Gastrocnemius medialis (tissue), 4 donors: ENCODE measurements at regions not wholly inside any gene's neighbourhood (a gene's known extent, or its start where the extent isn't known, plus 50 kb on each side); places are given as distances from the start of the nearest gene placed in this dataset.
"Not testable (repeated sequence)": the region's sequence is repeated elsewhere in the genome, so short reads cannot be mapped to it uniquely, and the experiment has no call there.

Experiments
- ATAC-seq, 2 donors: fragments of 150-250 bp; one replicate each; pipeline ENCODE4 v1.9.1; 2016
- DNase-seq, 2 donors: peaks; one replicate each; pipeline ENCODE4 v3.0.0-alpha.2; 2019
- H3K27ac ChIP-seq, 4 donors: fragments of 200-600 bp; sonication (generic); 1 replicate in 1 of 4; 2 replicates in 3 of 4; pipeline ENCODE4 v1.5.1; 2016 to 2018; ENCODE audit warnings: mild to moderate bottlenecking in 2 of 4, moderate library complexity in 1 of 4
- H3K27me3 ChIP-seq, 3 donors: fragments of 200-600 bp; sonication (generic) in 2 of 3; 1 replicate in 1 of 3; 2 replicates in 2 of 3; pipeline versions ENCODE4 v1.5.1 to v1.6.0; 2016 to 2019; ENCODE audit warnings: mild to moderate bottlenecking in 1 of 3, moderate library complexity in 1 of 3
- H3K36me3 ChIP-seq, 2 donors: fragments of 200-600 bp; sonication (generic) in 1 of 2; one replicate each; pipeline ENCODE4 v1.5.1; 2017 to 2018
- H3K4me1 ChIP-seq, 2 donors: fragments of 200-600 bp; sonication (generic) in 1 of 2; one replicate each; pipeline ENCODE4 v1.5.1; 2016 to 2017; ENCODE audit warnings: mild to moderate bottlenecking in 2 of 2
- H3K4me3 ChIP-seq, 4 donors: fragments of 200-600 bp; sonication (generic) in 3 of 4; 1 replicate in 1 of 4; 2 replicates in 3 of 4; pipeline ENCODE4 v1.5.1; 2016 to 2019; ENCODE audit warnings: mild to moderate bottlenecking in 2 of 4
- H3K9me3 ChIP-seq, 3 donors: fragments of 200-600 bp; sonication (generic) in 2 of 3; 1 replicate in 1 of 3; 2 replicates in 2 of 3; pipeline ENCODE4 v1.5.1; 2016 to 2019
- POLR2A ChIP-seq, 2 donors: fragments of 450-650 bp; IDR thresholded peaks; one replicate each; pipeline ENCODE4 v1.6.1; 2017; ENCODE audit warnings: antibody characterized with exemption in 2 of 2, mild to moderate bottlenecking in 2 of 2, moderate library complexity in 2 of 2
- in situ Hi-C, 4 donors: fragments of 200-750 bp; cut with MboI; loops; one replicate each; pipeline versions ENCODE4 v1.15.0 to v1.8.0; 2017; ENCODE audit warnings: low sequenced_read_pairs in 4 of 4
- intact Hi-C: fragments of 100-400 bp; cut with DNase I; formaldehyde crosslinking; loops from one replicate; pipeline ENCODE4 v1.15.1; 2023; ENCODE audit warnings: low total_unique reads
- TF ChIP-seq, protein P1 (sequence below), 5 experiments: fragments of 450-650 bp in 3 of 5; fragments of 200-600 bp in 2 of 5; sonication (generic) in 2 of 5; IDR thresholded peaks in 4 of 5; conservative IDR thresholded peaks in 1 of 5; 1 replicate in 4 of 5; 2 replicates in 1 of 5; pipeline ENCODE4 v1.5.1; 2016 to 2019; ENCODE audit warnings: antibody characterized with exemption in 5 of 5, mild to moderate bottlenecking in 3 of 5, moderate library complexity in 3 of 5

DNA sequence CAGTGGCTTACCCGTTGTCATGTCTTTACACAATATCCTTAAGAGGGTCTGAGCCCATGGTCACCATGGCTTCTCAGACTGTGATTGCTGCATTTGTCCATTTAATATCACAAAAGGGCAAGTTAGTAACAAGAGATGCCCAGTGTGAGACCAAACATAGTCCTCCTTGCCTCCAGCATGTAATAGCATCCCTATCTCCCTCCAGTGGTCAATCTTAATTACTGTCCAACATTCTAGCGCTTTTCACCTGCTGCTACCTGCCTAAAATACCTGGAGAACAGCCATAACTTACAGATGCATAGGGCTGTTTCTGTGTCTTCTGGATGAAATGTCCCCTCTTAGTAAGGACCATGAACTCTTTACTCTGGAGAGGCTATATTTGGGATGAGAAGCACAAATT lies 267.2 kb upstream of the DAB2 start:
- DNase-seq, result no peak
- in situ Hi-C loops, result no loop called here
- Histone ChIP-seq H3K4me1 (no peaks in the 10 kb centered on the region), H3K27me3 (no peaks in the 10 kb centered on the region), H3K4me3 (no peak overlapping the region), H3K27ac (no peak overlapping the region), H3K36me3 (no peaks in the 10 kb centered on the region), H3K9me3 (no peaks in the 10 kb centered on the region)
- no peak for ATAC-seq
- intact Hi-C loops, result no loop called here
- TF ChIP-seq, protein P1, sequence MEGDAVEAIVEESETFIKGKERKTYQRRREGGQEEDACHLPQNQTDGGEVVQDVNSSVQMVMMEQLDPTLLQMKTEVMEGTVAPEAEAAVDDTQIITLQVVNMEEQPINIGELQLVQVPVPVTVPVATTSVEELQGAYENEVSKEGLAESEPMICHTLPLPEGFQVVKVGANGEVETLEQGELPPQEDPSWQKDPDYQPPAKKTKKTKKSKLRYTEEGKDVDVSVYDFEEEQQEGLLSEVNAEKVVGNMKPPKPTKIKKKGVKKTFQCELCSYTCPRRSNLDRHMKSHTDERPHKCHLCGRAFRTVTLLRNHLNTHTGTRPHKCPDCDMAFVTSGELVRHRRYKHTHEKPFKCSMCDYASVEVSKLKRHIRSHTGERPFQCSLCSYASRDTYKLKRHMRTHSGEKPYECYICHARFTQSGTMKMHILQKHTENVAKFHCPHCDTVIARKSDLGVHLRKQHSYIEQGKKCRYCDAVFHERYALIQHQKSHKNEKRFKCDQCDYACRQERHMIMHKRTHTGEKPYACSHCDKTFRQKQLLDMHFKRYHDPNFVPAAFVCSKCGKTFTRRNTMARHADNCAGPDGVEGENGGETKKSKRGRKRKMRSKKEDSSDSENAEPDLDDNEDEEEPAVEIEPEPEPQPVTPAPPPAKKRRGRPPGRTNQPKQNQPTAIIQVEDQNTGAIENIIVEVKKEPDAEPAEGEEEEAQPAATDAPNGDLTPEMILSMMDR (IDR thresholded peaks at IDR 0.05 in 4 of 5, conservative IDR thresholded peaks at IDR 0.05 in 1 of 5), result no peak
- no peak for TF ChIP-seq POLR2A (IDR thresholded peaks at IDR 0.05)

DNA sequence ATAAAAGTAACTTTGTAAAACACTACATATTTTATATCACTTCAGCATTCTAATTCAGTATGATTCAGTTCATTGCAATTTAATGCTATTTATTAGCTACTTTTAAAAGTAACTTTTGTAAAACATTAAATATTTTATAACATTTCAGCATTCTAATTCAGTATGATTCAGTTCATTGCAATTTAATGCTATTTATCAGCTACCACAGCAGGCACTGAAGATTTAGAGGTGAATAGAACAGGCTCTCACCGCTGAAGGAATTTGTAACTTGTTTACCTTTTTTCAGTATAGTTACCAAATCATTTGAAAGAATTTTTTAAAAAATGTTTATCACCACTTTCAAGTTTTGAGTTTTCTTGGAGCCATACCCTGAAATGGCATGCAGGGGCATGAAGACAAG lies 266.4 kb upstream of the DAB2 start:
- ATAC-seq (no peak), DNase-seq (no peak)
- TF ChIP-seq POLR2A (IDR thresholded peaks at IDR 0.05), result no peak
- TF ChIP-seq, protein P1 (IDR thresholded peaks at IDR 0.05 in 4 of 5, conservative IDR thresholded peaks at IDR 0.05 in 1 of 5), result no peak
- H3K4me3 ChIP-seq, result no peak overlapping the region
- no peak overlapping the region for H3K27ac ChIP-seq
- in situ Hi-C loops, result no loop called here
- intact Hi-C loops, result no loop called here
- no peaks in the 10 kb centered on the region for H3K36me3 ChIP-seq
- H3K4me1 ChIP-seq, result no peaks in the 10 kb centered on the region
- no peaks in the 10 kb centered on the region for H3K27me3 ChIP-seq
- H3K9me3 ChIP-seq, result no peaks in the 10 kb centered on the region

DNA sequence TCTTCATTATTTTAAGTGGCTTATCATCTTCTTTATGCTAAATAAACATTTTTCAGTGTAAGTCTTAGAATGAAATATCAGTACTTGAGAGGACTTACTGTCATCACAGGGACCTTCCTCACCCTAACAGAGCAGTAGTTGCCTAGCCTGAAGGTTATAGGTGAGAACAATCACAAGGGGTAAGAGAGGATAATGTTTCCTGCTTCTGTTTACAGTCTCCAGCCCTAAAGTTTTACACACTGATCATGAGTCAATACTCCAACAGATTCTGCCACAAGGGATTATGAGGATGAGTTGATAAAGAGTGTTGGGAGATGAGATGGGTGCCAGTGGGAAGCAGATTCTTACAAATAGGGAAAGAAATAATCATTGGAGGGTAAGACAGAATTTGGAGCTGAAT lies 265.1 kb upstream of the DAB2 start:
- in situ Hi-C loops (no loop called here), intact Hi-C loops (no loop called here)

DNA sequence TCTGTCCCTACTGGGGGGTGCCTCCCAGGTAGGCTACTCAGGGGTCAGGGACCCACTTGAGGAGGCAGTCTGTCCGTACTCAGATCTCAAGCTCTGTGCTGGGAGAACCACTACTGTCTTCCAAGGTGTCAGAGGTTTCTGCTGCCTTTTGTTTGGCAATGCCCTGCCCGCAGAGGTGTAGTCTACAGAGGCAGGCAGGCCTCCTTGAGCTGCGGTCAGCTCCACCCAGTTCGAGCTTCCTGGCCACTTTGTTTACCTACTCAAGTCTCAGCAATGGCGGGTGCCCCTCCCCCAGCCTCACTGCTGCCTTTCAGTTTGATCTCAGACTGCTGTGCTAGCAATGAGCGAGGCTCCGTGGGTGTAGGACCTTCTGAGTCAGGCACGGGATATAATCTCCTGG lies 263.1 kb upstream of the DAB2 start:
- ATAC-seq, H3K27ac ChIP-seq, H3K4me3 ChIP-seq, DNase-seq, in situ Hi-C loops, H3K27me3 ChIP-seq, H3K9me3 ChIP-seq, intact Hi-C loops, H3K4me1 ChIP-seq, H3K36me3 ChIP-seq: not testable (repeated sequence)

More for the DNA sequence above, 265.1 kb upstream of the DAB2 start:
- H3K4me1 ChIP-seq, result no peaks in the 10 kb centered on the region
- H3K4me3 ChIP-seq, result no peak overlapping the region
- no peak for ATAC-seq
- no peaks in the 10 kb centered on the region for H3K36me3 ChIP-seq
- DNase-seq, result no peak
- no peaks in the 10 kb centered on the region for H3K9me3 ChIP-seq
- H3K27me3 ChIP-seq, result no peaks in the 10 kb centered on the region
- TF ChIP-seq, protein P1 (IDR thresholded peaks at IDR 0.05 in 4 of 5, conservative IDR thresholded peaks at IDR 0.05 in 1 of 5), result no peak
- H3K27ac ChIP-seq, result no peak overlapping the region

DNA sequence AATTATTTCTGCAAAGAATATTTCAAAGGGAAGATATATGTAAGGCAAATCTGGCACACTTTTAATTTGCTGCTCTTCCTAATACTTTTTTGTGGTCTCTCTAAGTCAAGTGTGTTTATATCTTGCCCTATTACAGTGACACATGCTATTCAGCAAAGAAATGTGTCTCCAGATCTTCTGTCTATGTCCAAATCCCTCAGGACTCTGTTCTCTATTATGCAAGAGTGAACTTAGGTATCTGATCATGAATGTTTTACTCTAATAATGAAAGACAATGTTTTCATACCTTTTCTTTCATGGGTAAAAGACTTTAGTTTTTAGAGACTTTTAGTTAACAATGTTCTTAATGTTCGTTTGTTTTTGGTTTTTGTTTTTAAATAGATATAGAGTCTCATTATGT lies 255.4 kb upstream of the DAB2 start:
- in situ Hi-C loops (no loop called here), intact Hi-C loops (no loop called here)
- H3K4me1 ChIP-seq, result no peaks in the 10 kb centered on the region
- no peak for DNase-seq
- H3K36me3 ChIP-seq, result no peaks in the 10 kb centered on the region
- no peaks in the 10 kb centered on the region for H3K9me3 ChIP-seq
- no peak overlapping the region for H3K4me3 ChIP-seq
- H3K27me3 ChIP-seq, result no peaks in the 10 kb centered on the region
- H3K27ac ChIP-seq, result no peak overlapping the region
- ATAC-seq, result no peak
- TF ChIP-seq POLR2A (IDR thresholded peaks at IDR 0.05), result no peak
- TF ChIP-seq, protein P1 (IDR thresholded peaks at IDR 0.05 in 4 of 5, conservative IDR thresholded peaks at IDR 0.05 in 1 of 5), result no peak
